ENCODE measurements at regions not wholly inside any gene's neighbourhood (a gene's known extent, or its start where the extent isn't known, plus 50 kb on each side); places are given as distances from the start of the nearest gene placed in this dataset.

- no peaks in the 10 kb centered on the region for H3K9me3 ChIP-seq (ENCODE audit: insufficient read depth, low read depth, low read length)
- no peak for TF ChIP-seq EZH2 (IDR thresholded peaks at IDR 0.05; ENCODE audit: insufficient read depth, low read length)
- no peak for TF ChIP-seq CTCF (IDR thresholded peaks at IDR 0.05; ENCODE audit: insufficient read depth, low read depth, low read length)
- Mint-ChIP-seq H3K27me3 (ENCODE audit: low read depth, unreplicated experiment) (no peaks in the 10 kb centered on the region), H3K4me3 (ENCODE audit: unreplicated experiment) (no peak overlapping the region), H3K27ac (ENCODE audit: unreplicated experiment) (no peak overlapping the region), H3K9me3 (ENCODE audit: unreplicated experiment) (no peaks in the 10 kb centered on the region), H3K4me1 (ENCODE audit: low read depth, unreplicated experiment) (peaks cover 45% of the 10 kb centered on the region), H3K36me3 (ENCODE audit: low read depth, unreplicated experiment) (no peaks in the 10 kb centered on the region)
- no peak overlapping the region for H3K4me2 ChIP-seq (ENCODE audit: low read length)
- H3K27me3 ChIP-seq (ENCODE audit: insufficient read depth, low read length): no peaks in the 10 kb centered on the region
- no peak overlapping the region for H3K9ac ChIP-seq (ENCODE audit: low read length)
- no peaks in the 10 kb centered on the region for H4K20me1 ChIP-seq (ENCODE audit: insufficient read depth, low read length)
- FAIRE-seq (no peak), DNase-seq (ENCODE audit: low read depth) (no peak)
- H2AFZ ChIP-seq (ENCODE audit: low read depth, low read length): no peak overlapping the region
- no peaks in the 10 kb centered on the region for H3K36me3 ChIP-seq (ENCODE audit: insufficient read depth, low read length)
- H3K4me3 ChIP-seq (ENCODE audit: insufficient read depth, low read depth, low read length): no peak overlapping the region
- peaks cover 20% of the 10 kb centered on the region for H3K4me1 ChIP-seq (ENCODE audit: insufficient read depth, low read length)
- no peak overlapping the region for H3K27ac ChIP-seq (ENCODE audit: low read depth, low read length)
- no peaks in the 10 kb centered on the region for H3K79me2 ChIP-seq (ENCODE audit: insufficient read depth, low read length)
Measured at GRCh38 chr3:170764017-170764416, 106.0 kb downstream of the RPL22L1 start.

- Mint-ChIP-seq H3K27ac (ENCODE audit: unreplicated experiment) (no peak overlapping the region), H3K36me3 (ENCODE audit: low read depth, unreplicated experiment) (no peaks in the 10 kb centered on the region), H3K4me1 (ENCODE audit: low read depth, unreplicated experiment) (peaks cover 28% of the 10 kb centered on the region), H3K4me3 (ENCODE audit: unreplicated experiment) (no peak overlapping the region), H3K27me3 (ENCODE audit: low read depth, unreplicated experiment) (no peaks in the 10 kb centered on the region), H3K9me3 (ENCODE audit: unreplicated experiment) (no peaks in the 10 kb centered on the region)
- Histone ChIP-seq H3K4me1 (ENCODE audit: insufficient read depth, low read length) (peaks cover 10% of the 10 kb centered on the region), H3K4me2 (ENCODE audit: low read length) (no peak overlapping the region), H3K4me3 (ENCODE audit: insufficient read depth, low read depth, low read length) (no peak overlapping the region), H3K9me3 (ENCODE audit: insufficient read depth, low read depth, low read length) (no peaks in the 10 kb centered on the region), H4K20me1 (ENCODE audit: insufficient read depth, low read length) (no peaks in the 10 kb centered on the region), H3K9ac (ENCODE audit: low read length) (no peak overlapping the region), H2AFZ (ENCODE audit: low read depth, low read length) (no peak overlapping the region), H3K27ac (ENCODE audit: low read depth, low read length) (no peak overlapping the region), H3K36me3 (ENCODE audit: insufficient read depth, low read length) (no peaks in the 10 kb centered on the region), H3K27me3 (ENCODE audit: insufficient read depth, low read length) (no peaks in the 10 kb centered on the region), H3K79me2 (ENCODE audit: insufficient read depth, low read length) (no peaks in the 10 kb centered on the region)
- TF ChIP-seq EZH2 (IDR thresholded peaks at IDR 0.05; ENCODE audit: insufficient read depth, low read length): no peak
- no peak for TF ChIP-seq CTCF (IDR thresholded peaks at IDR 0.05; ENCODE audit: insufficient read depth, low read depth, low read length)
- no peak for FAIRE-seq
- DNase-seq (ENCODE audit: low read depth): no peak
Measured at GRCh38 chr3:170762064-170762463, 107.9 kb downstream of the RPL22L1 start.

GRCh38 chr3:170761103-170761502 is 108.9 kb downstream of the RPL22L1 start:
- H4K20me1 ChIP-seq (ENCODE audit: insufficient read depth, low read length): no peaks in the 10 kb centered on the region
- no peak overlapping the region for H3K4me2 ChIP-seq (ENCODE audit: low read length)
- no peak overlapping the region for H3K4me3 ChIP-seq (ENCODE audit: insufficient read depth, low read depth, low read length)
- peaks cover 19% of the 10 kb centered on the region for H3K4me1 Mint-ChIP-seq (ENCODE audit: low read depth, unreplicated experiment)
- H3K36me3 ChIP-seq (ENCODE audit: insufficient read depth, low read length): no peaks in the 10 kb centered on the region
- H3K27ac Mint-ChIP-seq (ENCODE audit: unreplicated experiment): no peak overlapping the region
- TF ChIP-seq EZH2 (IDR thresholded peaks at IDR 0.05; ENCODE audit: insufficient read depth, low read length) (no peak), CTCF (IDR thresholded peaks at IDR 0.05; ENCODE audit: insufficient read depth, low read depth, low read length) (no peak)
- H3K9ac ChIP-seq (ENCODE audit: low read length): no peak overlapping the region
- H3K9me3 ChIP-seq (ENCODE audit: insufficient read depth, low read depth, low read length): no peaks in the 10 kb centered on the region
- DNase-seq (ENCODE audit: low read depth) (no peak), FAIRE-seq (no peak)
- no peak overlapping the region for H3K4me3 Mint-ChIP-seq (ENCODE audit: unreplicated experiment)
- H3K27me3 ChIP-seq (ENCODE audit: insufficient read depth, low read length): no peaks in the 10 kb centered on the region
- H3K27me3 Mint-ChIP-seq (ENCODE audit: low read depth, unreplicated experiment): no peaks in the 10 kb centered on the region
- H3K4me1 ChIP-seq (ENCODE audit: insufficient read depth, low read length): peaks cover 10% of the 10 kb centered on the region
- H3K9me3 Mint-ChIP-seq (ENCODE audit: unreplicated experiment): no peaks in the 10 kb centered on the region
- no peaks in the 10 kb centered on the region for H3K36me3 Mint-ChIP-seq (ENCODE audit: low read depth, unreplicated experiment)
- H2AFZ ChIP-seq (ENCODE audit: low read depth, low read length): no peak overlapping the region
- no peaks in the 10 kb centered on the region for H3K79me2 ChIP-seq (ENCODE audit: insufficient read depth, low read length)
- no peak overlapping the region for H3K27ac ChIP-seq (ENCODE audit: low read depth, low read length)
